GM19324 (cell line): ENCODE measurements at regions not wholly inside any gene's neighbourhood (a gene's known extent, or its start where the extent isn't known, plus 50 kb on each side); places are given as distances from the start of the nearest gene placed in this dataset.

Experiments used
- ATAC-seq: cut with Tn5 transposase; IDR thresholded peaks from one replicate; pipeline ENCODE4 v1.9.1; 2021; ENCODE audit warnings: mild to moderate bottlenecking, moderate library complexity; ENCODE audit not compliant: unreplicated experiment, low FRiP score

DNA sequence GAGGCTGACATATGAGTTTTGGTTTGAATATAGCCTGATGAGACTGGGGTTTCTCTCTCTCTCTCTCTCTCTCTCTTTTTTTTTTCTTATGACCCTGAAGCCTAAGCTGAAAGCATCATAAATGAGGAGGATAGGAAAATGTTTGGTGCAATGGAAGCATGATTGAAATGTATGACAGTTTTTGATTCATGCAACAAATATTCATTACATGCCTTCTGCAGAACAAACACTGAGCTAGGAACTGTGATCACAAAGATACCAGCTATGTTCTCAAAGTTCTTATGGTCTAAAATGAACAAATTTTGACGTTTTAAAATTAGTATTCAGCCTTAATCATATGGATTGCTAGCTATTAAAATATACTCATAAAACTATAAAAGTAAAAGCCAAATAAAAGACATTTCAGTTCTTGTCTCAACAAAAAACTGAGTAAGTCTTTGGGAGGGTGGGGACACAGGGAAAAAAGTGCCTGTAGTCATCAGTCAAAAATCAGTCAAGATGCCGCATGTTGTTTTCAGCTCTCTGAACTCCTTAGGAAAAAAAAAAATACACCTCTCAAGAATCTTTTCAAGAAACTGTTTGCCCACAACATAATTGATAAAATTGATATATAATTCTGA, 57.2 kb downstream of the NKX6-1 start:
- no peak for ATAC-seq

DNA sequence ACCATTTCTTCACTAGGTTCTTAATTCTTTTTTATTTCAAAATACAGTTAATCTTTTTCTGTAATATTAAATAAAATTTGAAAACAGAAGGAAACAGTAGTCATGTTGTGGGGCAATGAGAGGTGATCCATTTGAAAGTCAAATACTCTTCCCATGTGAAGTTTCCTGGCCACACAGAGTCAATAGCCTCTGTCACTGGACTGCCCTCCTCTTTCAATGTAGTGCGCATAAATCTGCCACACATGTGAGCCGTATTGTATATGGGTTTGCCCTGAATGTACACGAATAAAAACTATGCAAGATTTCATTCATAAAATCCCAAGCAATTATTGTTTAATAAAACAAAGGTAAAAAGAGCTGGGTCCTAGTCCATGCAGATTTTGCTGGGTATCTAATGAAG, 59.1 kb downstream of the NKX6-1 start:
- no peak for ATAC-seq

DNA sequence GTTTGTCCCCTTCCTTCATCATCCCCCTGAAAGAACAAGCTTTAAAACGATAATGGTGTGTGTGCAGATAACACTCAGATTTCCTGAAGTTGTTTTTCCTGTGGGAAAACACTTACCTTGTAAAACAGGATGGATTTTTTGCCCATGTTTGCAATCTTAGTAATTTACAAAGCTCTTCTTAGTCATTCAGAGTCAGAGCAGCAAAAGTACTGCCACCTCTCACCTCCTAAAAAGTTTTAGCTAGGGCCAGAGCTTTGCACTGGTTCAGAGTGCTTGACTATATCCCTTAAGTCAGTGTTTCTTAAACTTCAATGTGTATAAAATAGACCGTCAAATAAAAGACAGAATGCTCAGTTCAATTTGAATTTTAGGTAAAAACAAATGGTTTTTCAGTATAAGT, 62.3 kb downstream of the NKX6-1 start:
- ATAC-seq = no peak

DNA sequence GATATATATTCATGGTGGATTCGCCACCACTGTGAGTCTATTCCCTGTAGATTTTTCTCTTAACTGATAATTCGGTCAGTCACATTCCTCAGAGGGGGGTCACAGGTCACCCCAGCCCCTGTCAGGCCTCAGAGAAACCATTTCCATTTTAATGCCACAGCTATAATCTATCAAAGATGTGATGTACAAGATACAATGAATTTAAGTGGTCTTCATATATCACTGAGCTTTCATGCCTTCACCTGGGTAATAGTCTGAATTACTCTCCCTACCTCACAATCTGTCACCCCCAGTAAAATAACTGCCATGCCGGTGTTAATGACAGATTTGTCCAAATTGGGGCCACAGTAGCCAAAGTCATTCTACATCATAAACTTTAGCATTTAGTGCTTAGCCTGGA, 64.7 kb downstream of the NKX6-1 start:
- no peak for ATAC-seq

DNA sequence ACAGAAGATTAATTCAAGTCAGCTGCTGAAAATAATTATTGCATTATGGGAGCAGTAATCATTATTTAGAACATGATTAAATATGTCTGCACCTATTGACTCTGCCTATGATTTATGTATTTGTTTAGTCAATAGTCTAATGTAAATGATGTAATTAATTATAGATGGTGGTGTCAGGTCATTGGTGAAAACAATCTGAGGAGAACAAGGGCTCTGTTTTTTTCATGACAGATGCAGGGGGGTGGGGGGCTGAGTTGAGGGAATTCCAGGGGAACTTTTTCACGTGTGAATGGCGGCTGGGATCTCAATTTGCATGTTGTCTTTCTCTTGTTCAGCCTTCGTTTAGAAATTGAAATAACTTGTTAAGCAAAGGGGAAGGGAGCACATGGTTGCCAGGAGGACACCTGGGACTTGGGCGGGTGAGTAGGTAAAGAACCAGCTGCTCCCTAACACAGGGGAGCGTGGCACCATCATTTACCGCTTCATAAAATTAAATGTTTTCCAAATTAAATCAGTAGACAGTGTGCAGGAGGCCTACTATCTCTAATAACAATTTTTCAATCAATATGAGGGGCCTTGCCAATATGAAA, 65.4 kb downstream of the NKX6-1 start:
- ATAC-seq = no peak

DNA sequence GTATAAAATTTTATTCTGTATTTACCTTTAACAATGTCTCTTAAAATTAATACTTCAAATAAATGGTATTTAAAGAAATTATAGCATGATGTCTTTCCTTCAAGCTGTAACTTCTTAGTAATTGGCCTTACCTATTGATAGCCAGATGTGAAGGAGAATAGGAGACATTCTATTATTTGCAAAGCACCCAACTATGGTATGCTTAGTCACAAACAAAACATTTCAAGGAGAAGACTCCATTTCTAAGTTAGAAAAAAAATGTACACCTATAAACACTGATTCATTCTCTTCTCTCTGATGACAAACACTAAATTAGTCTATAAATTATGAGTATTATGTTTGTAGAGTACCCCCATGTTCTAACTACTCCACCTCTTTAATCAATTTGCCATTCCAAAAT, 66.4 kb downstream of the NKX6-1 start:
- no peak for ATAC-seq

DNA sequence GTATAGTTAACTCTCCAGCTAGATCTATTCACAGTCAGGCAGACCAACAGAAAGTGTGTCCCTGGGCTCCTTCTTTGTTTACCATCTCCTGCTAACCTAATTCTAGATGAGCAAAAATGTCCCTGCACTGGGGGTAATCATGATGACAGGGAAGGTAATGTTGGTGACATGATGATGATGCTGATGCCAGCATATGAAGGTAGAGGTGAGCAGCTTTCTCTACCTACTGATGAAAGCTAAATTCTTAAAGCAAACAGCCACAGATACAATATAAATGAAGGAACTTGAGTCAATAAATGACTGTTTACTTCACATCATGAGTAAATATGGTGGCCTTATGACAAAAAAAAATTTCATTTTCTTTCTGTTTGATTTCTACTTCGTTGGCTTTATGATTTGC, 78.5 kb downstream of the NKX6-1 start:
- ATAC-seq = no peak

DNA sequence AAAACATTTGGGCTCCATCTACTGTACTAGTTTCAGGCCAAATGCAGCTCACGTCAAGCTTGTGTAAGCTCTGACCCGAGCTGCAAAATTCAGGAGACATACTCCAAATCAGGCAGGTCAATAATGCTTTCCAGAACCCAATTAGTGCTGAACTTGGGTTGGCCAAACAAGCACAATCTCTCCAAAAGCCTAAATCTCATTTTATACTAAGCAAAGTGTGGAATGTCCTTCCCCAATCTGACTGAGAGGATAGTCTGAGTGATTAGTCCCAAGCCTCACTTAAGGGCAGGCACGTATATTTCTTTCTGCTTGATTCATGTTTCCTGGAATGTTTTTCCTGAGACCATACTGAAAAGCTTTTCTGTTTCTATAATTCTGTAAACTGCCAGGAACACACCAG, 79.9 kb downstream of the NKX6-1 start:
- no peak for ATAC-seq

DNA sequence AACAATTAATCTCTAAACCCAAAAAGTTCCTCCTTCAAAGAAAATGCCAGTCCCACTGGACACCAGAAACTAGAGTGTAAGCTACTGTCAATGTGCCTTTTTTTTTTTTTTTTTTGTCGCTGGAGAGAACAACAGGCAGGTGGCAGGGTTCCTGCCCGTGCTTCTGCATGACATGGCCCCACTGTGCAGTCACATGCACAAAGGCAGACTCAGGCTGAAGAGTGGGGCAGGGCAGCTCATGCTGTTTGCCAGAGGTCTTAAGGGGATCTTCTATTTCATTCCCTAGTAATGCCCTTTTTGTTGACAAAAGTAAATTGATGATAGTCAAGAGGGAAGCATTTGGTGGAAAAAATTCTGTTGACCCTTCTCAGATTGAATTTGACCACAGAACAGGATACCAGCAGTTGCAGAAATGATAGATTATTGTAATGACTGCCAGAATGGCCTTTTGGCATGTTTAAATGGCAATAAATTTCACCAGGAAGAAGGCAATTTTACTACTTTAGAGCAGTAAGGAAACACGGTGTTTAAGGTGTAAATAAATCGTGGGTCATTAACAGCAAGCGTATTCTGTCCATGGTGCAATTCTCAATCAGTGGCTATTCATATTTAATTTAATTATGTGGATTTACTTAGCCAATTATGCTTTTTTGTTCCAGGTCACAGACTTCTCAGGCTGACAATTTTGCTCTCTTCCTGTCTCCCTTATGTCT, 80.9 kb downstream of the NKX6-1 start:
- ATAC-seq = no peak

DNA sequence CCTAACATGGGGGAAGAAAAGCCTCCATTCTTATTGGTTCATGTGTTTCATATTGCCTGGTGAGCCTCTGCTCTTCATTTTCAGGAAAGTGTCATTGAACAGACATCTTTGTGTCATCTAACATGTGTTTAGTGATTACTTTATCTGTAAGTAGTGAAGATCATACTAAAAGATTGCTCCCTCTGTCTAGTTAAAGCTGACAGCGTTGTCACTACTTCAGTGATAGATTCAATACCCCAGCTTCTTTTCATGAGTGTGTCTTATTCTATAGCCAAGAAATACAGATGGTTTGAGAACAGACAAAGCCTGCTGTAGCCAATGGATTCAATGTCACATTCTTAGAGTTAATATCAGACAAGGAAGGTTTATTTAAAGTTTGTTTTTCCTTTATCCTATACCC, 85.1 kb downstream of the NKX6-1 start:
- ATAC-seq = no peak

DNA sequence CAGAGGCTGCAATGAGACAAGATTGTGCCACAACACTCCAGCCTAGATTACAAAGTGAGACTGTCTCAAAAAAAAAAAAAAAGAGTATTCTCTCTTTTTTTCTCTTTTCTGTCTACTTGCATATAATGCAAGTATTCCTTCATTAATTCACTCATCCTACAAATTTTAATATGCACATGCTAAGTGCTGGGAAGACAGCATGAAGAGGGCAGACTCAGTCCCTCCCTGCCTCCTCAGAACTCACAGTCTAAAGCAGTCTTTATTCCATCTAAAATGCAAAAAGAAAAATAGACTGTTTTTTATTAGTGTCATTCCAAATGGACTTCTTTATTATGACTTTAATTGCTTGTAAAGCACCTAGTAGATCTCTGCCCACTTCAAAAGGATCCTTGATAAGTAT, 85.6 kb downstream of the NKX6-1 start:
- no peak for ATAC-seq

DNA sequence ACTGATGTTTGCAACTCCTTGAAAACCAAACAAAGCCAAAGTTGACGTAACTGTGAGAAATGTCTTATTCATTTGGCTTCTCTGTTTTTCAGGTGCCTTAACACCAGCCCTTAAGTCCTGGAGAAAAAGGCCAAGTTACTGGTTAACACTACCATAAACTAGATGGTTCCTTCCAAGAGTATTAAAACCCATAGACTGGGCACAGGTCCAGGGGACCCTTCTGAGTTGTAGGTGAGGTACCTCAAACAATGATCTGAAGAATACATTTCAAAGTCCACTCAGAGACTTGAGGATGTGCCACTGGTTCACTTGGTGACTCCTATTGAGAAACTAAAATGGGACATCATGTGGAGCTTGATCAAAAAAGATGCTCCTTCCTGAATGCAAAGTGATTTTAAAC, 87.0 kb downstream of the NKX6-1 start:
- ATAC-seq = no peak

DNA sequence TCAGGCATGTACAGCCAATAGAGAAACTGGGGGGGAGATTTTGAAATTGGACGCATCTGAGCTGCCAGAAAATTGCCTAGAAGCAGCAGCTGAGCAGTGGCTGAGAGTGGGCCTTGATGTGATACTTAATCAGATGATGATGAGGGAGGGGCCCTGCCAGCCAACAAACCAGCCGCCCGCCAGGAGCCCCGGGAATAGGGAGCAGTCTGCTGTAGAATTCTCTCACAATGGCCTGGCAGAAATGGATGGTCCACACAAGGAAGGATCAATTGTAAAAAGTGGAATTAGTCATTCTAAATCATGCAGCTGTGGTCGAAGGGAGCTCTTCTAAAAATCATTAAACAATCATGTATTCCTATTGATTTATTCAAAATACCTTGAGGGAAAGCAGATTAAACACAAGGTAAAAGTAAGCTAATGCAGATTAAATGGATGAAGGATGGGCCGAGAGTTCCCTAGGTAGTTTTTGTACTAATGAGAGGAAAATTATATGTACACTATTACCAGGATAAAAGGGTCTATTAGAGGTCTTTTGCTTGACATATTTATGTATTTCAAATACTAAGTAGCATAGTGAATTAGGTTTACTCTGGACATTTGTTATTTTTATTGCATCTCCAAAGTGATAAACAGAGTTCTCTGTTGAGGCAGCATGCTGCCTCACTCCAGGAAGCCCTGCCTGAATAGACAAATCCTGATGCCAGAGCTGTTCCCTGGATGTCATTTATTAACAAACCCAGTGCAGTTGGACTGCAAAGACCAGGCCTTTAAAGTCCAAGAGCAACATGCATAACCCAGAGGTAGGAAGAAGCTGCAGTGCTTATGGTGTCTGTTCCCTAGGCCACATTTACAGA, 91.3 kb downstream of the NKX6-1 start:
- no peak for ATAC-seq

DNA sequence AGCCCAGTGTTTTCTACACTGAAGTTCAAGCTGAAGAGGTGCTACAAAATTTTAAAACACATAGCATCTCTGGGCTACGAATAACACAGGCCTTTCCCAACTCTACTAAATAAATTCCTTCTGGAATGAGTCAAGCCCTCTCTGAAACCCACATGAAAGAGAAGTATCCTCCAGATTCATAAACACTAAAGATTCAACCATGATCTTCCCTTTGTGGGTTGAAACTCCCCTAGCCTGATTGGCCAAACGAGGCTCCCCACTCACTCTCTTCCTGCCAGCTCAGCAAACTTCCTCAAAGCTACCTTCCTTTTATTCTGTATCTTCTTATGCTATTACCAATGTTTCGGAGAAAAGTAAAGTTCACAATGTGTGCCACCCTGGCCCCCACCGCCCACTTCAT, 95.4 kb downstream of the NKX6-1 start:
- no peak for ATAC-seq

DNA sequence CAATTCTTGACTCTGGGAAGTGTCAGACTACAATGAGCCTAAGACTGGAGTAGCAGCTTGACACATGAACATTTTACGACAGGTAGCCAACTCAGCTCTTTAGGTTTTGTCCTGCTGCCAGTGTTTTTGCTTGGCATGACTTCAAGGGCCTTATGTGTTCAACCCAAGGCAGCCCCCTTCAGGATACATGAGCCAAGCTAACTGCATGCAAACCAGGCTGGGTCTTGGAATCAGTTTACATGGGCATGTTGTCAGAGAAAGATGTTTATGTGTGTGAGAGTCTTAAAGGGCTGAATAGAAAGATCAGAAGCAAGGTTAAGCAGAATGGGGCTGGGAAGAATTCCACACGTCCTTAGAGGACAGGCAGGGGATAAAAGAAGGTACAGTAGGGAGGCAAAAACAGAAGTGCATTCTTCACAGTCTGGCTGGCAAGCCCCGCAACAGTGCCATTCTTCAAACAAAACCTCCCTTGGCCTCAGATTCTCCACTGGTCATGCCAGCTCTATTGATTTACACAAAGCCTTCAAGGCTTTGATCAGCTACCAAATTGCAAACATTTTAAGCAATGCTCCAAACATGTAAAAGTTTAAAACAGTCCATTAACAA, 97.3 kb downstream of the NKX6-1 start:
- ATAC-seq = no peak

DNA sequence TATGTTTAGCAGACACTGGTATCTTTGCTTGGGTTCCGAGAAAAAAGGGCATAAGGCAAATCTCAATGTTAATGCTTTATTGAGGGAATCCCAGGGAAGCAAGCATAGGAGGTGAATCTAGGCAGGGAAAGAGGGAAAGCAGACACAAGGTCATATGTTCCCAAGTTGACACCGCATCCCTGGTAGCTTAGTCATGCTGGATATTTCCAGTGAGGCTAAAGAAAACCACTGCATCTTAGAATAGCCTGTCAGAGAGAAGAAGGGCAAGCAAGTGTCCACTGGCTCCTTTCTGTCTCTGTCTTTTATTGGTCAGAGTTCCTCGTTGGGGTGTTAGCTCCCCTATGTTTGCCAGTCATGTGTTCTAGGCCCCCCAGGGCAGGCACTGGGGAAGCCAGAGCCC, 104.7 kb downstream of the NKX6-1 start:
- no peak for ATAC-seq

DNA sequence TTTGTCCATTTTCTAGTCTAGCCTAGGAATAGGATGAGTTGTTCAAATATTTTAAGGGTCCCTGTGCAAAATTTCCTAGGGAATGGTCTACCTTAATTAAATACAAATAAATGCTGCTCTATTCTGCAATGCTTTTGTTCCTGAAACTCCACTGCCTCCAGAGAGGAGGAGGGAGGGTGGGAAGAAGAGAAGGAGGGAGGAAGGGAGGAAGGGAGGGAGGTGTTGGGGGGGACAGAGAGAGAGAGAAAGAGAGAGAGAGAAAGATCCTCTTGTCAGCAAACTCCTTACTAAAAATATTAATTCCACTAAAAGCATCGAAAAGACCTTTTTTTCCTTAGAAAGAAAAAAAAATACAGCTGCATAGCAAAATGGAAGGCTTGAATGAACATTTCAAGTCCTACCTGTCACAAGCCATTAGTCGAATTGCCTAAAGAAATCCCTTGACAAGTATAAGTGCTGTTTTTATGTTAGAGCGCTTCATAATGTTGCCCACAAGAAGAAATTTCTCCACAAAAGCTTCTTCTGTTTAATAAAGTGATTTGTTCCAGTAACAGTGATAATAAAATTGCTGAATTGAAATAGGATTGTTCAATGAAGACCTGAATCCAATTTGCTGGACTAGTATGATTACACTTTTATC, 106.0 kb downstream of the NKX6-1 start:
- no peak for ATAC-seq

DNA sequence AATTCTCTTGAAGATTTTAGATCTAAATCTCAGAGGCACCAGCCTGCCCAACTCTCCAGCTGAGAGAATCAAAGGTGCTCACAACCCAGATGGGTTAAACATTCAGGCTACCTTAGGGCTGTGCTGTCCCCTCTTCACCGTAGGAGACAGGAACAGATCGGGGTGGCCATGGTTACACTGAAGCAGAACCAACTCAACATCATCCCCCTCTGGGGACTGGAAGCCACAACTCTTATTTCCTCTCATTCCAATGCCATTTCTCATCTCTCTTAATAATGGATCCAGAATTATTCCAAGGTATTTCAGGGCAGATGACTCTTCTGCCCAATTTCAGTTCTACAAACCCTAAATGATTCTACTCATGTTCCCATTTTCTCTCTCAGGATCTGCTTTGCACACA, 109.7 kb downstream of the NKX6-1 start:
- ATAC-seq = no peak

DNA sequence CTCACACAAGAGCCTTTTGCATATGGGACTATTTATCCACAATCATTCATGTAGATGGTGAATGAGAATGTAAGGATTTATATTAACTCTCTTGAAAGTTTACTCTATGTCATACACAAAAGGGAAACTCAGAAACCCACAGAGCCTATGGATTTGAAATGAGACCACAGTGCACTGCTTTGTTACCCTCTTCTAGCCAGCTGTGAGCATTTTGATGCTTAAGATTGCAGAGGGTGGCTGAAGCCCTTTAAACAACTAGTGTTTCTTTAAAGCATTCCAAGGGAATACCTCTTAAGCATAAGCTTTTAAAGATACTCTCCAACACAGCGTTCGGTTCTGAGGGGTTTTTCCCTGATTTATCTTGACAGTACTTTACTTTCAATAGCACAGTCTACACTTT, 113.9 kb downstream of the NKX6-1 start:
- no peak for ATAC-seq

DNA sequence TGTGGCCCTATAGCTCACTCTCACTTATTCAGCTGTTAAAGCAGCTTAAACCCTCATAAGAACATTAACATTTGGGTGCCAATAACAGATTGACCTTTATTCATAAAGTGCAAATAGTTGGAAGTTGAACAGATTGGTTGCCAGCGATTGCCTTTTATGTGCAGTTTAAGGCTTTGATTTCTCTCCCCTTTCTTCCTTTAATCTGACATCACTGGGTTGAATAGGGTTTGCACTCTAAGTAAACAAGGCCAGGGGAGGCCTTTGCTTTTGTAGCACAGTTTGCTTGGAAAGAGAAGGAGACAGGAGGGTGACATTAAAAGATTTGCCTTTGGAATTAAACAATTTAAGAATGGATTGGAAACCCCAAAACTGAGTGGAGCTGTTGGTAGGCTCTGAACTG, 114.3 kb downstream of the NKX6-1 start:
- ATAC-seq = no peak
